GM19023 (cell line): ENCODE measurements at regions not wholly inside any gene's neighbourhood (a gene's known extent, or its start where the extent isn't known, plus 50 kb on each side); places are given as distances from the start of the nearest gene placed in this dataset.
"Not testable (repeated sequence)": the region's sequence is repeated elsewhere in the genome, so short reads cannot be mapped to it uniquely, and the experiment has no call there.

Experiments used
- ATAC-seq: cut with Tn5 transposase; IDR thresholded peaks from one replicate; pipeline ENCODE4 v1.9.1; 2021; ENCODE audit warnings: mild to moderate bottlenecking, moderate library complexity; ENCODE audit not compliant: unreplicated experiment

DNA sequence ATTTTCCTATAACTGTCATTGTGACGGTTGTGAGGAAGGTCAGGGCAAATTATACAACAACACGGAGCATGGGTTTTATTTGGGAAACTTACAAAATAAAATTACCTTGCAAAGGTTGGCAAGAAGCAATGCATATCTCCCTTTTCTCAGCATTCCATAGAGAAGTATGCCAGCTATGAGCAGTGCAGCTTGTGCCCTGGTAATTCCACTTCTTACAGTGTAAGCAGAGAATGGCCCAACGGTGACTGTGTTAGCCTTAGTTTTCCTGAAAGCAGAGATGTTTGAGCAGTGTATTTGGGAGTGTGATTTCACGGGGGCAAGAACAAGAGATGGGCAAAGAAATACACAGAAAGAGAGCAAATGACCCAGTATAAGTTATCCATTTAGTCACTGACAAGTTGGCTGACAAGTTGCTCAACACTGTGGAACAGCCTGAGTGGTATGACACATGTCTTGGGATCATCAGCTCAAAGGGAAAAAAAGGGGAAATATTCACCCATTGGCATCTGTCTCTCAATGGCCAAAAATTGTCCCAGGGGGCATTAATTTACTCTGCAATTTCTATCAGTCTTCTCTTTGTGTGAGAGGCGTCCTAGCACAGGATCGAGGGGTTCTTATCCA is 210.9 kb upstream of the NRIP1 start:
- no peak for ATAC-seq

DNA sequence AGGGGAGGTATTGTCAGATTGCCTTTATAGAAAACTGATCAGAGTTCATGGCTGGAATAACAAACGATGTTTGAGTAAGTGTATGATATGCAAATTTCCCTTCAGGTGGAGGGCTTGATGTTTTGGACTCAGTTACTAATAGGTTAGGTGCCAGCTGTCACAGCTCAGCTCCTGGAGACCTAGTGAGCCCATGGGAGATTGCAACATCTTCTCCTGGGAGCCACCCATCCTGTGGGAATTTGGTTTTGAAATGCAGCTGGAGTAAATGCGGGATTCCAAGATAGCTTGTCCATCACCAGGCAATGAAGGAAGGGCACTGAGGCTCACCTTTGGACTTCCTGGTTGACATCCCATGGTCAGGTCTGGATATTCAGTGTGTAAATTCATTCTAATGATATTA is 211.4 kb upstream of the NRIP1 start:
- ATAC-seq, result no peak

DNA sequence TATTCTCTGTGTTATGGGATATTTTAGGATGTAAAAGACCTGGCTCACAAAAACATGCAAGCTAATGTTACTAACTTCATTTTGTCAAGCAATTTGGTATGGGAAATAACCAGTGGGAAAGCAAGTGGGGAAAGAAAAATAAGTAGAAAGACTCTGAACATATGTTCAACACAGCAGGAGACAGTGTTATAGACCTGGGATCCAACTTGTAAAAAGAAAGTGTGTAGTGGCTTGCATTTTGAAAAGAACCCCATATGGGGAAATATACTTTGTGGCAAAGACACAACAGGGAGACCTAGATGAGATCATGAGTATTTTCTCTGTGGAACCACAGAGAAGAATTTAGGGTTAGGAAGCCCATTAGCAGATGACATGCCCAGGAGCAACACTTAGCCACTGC is 212.7 kb upstream of the NRIP1 start:
- no peak for ATAC-seq

DNA sequence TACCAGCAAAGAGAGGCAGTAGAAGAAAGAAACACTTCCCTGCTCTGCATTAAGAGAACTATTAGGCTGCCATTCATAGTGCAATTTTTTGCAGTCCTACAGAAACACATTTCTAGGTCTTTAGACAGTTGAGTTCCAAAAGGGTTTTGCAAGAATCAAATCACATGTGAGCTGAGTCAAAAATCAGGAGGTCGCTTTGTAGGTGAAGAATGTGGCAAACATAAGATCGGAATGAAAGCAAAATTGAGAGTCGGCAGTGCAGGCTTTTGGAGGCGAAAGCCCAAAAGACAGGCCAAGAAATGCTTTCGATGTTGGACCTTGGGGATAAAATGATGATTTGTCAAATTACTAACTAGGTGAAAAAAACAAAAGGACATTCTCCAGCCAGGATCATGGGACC is 213.5 kb upstream of the NRIP1 start:
- ATAC-seq, result no peak

DNA sequence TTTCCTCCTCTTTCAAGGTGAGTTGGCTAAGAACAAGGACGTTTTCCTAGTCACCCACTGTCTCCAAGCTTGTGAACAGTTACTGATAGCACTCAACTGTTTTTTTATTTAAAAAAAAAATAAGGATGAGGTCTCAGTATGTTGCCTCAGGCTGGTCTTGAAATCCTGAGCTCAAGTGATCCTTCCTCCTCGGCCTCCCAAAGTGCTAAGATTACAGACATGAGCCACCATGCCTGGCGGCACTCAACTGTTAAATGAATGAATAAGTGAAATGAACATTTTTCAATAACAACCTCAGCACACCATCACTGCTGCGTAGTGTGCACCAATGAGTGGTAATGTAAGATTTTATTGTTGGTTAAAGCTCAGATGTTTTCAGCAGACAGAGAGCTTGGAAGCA is 214.1 kb upstream of the NRIP1 start:
- ATAC-seq, result no peak

DNA sequence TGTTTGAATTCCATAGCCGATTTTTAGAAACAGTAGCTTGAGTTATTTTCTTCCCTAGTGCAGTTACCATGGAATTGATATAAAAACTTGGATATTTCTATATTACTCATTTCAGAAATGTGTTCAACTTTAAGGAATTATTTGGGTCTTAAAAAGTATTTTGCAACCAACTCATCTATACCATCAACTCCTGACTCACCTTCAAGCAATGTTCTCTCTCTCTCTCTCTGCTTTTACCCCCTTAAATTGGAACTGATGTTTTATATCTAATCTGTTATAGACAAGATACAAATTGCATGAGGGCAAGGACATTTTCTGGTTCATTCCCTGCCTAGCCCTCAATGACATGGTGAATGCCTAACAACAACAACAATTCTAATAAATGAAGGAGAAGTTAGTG is 214.7 kb upstream of the NRIP1 start:
- ATAC-seq, result no peak

DNA sequence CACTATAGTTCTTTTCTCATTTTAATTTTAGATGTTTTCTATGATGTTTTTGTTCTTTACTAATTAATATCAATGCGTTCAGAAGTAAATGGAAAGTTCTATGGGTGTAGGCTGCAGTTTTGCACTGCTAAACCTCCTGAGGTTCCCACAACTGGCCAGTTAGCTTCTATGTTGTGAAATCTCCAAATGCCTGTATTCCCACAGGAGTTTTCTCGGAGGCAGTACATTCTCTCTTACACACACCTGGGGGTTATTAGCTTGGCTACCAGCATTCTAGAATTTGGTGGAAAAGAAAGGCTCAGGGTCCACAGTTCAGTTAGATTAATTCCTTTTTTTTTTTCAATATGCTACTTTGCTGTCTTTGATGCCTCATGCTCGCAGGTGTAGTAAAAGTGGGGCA is 216.9 kb upstream of the NRIP1 start:
- ATAC-seq, result no peak

DNA sequence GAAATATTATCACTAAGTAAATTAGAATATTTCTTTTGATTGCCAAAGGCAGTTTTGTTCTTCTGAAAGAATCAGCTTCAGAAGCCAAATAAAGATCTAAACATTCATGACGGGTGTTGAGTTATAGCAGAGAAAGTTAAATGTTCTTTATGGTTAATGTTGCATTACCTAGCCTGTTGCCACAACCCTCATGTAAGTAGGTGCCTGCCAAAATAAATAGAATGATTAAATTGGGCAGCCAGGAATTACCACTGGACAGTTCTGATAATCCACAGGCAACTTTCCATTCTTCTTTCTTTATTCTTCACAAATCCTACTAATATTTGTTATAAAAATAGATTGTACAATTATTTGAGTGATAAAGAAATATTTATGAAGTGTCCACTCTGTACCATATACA is 217.9 kb upstream of the NRIP1 start:
- no peak for ATAC-seq

DNA sequence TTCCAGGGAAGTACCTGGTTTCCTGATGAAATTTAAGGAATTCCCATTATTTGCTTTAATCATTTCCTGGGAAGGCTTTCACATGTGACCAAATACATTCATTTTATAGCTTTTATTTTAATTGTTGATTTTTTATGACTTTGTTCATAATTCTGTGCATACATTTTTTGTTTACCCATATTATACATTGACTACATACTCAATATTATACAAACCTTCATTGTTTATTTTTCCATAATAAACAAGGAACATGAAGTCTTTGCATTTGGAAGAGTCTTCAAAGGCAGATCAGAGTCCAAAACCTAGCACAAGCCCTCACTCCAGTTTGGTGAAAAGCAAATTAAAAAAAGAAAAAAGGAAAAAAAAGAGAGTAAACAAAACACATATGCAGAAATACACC is 218.3 kb upstream of the NRIP1 start:
- no peak for ATAC-seq

DNA sequence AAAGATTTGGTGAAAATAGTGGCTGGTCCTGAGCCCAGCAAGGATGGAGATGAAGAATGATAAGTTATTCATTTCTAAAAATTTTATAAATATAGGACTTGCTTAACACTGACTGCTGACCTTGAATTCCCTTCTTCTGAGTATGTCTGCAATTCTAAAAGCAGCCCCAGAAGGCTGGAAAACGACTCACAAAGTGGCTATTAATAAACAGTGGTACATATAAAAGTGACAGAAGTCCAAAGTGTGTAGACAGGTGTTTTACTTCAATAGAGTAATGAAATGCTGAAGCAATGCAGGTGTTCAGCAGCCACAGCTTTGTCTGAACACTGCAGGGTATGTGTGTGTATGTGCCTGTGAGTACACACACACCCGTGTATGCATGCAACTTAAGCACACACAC is 219.0 kb upstream of the NRIP1 start:
- no peak for ATAC-seq

DNA sequence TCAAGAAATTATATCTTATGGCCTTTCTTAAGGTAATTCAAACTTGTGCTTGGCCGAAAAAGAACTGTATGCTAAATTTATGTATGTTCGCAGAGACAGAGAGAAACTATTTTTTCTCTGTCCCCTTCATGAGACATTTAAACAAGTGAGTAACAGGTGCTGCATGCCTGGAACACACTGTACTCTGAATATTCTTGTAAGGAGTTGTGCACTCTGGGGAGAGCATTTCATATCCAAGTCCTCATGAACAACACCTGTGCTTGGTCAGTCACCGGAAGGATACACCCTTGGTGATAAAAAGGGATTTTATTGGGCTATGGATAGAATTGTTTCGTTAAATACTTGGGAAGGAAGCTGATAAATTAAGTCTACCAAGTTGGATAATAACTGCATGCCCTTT is 220.8 kb upstream of the NRIP1 start:
- ATAC-seq, result no peak

DNA sequence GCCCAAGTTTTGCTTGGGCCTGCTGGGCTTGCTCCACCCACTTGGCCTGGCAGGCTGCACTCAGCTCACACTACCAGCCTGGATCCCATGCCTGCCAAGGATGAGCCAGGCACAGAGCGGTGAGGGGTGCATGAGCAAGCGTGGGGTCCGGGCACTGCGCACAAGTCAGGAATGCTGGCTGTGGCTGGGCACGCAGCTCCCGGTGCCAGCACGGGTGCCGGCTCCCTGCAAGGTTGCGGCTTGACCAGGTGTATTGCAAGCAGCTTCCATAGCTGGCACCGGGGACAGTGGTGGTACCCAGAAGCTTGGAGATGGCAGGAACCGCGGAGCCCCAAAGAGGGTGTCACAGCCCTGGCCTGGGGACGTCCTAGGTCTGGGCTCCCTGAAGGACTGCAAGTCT is 224.4 kb upstream of the NRIP1 start:
- ATAC-seq, result no peak

DNA sequence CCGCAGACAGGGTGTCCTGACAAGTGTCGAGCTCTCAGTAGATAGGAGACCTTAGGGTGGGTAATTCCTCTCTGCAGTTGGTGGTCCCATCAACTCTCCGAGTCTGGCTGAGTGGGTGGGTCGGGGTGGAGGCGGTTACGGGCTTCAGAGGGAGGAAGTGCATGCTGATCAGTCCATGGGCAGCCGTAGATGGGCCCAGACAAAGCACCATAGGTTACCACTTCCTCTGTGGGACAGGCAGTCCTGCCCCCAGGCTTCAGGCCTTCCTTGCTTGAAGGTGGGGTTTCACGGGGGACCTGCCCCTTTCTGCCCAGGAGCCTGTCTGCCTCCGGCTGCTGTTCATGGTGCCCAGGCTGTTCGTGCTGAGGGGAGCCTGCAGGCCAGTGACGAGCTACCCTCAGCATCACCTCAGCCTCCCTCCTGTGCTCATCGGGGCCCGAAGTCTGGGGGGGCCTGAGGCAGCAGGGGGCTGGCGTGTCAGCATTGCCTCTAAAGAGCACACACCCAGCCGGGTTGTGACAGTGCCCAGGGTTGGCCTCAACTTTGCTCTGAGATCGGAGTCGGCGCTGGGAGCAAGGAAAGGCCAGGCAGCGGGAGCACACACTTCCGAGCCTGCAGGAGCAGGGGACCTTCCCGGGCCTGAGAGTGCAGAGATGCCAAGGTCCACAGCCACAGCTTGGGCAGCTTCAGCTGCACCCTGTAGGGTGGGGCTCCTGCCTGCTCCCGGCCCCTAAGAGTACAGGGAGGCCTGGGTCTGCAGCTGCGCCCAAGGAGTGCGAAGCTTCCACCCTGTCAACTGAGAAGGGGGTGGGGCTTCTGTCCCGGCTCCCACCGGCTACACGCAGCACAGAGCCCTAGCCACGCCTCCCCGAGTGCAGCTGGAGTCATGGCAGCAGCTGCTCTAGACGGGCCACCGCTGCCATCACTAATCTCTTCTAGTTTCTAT is 225.4 kb upstream of the NRIP1 start:
- ATAC-seq, result no peak

DNA sequence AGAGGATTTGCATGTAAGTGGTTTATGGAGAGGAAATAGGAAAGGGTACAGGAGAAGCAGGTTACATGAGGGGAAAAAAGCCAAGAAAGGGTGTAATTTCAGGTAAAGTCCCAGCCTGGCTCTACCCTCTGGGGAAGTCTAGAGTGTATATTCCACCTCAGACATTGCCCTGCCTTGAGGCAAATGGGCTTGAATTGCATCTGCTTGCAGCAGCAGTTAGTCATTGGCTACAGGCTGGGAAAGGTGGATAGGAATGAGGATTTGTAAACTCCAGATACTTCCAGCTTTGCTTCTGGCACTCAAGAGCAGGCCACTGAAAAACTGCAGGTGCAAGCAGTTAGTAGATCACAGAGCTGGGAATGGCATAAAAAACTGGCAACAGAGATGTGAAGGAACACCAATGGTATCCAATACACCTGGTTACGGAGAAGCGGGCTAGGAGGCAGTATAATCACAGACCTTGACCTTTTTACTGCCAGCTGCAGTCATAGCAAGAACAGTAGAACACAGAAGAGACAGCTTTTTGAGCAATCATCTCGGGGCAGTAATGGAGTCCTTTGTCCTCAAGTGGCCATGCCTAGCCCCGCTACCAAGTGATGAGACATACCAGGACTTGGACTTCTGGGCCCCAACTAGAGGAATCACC is 226.9 kb upstream of the NRIP1 start:
- no peak for ATAC-seq

DNA sequence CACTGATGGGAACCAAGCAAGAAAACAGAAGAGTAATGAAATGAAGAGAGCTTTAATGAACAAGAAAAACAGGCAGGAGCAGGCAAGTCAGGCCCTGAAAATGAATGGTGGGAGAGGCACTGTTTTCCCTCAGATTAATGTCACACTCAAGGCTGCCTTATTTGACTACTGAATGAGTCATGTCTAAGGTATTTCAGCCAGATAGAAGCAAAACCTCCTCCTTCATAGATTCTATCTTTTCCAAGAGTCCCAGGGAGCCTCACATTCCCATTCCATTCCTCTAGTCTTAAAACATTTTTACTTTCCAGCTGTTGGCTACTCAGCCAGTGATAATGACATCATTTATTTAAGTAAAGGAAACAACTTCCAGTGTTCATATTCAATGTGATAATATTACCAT is 228.4 kb upstream of the NRIP1 start:
- no peak for ATAC-seq

DNA sequence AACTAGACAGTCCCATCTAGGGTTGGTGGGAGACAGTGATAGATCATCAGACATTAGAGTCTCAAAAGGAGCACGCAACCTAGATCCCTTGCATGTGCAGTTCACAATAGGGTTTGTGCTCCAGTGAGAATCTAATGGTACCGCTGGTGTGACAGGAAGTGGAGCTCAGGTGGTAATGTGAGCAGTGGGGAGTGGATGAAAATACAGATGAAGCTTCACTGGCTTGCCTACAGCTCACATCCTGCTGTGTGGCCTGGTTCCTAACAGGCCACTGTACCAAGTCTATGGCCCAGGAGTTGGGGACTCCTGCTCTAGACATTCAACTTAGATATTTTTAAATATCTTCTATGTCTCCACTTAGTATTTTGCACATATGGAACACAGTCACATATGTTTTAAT is 231.1 kb upstream of the NRIP1 start:
- ATAC-seq, result no peak

DNA sequence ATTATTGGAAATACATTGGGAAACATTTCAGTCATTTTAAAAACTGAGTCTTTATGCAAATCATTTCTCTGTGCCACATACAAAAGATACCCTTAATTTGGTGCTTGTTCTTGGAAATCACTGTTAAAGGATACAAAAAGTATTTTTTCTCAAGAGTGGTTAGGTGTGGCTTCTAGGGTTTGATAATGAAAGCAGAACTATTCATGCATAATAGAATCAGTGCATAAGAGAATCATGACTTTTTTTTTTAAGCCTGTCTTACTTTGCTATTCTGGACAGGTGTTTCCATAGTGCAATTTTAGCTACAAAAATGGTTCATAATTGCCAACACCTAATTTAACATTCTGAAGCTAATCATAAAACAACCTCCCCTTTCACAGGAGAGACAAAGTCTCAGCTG is 233.0 kb upstream of the NRIP1 start:
- no peak for ATAC-seq

DNA sequence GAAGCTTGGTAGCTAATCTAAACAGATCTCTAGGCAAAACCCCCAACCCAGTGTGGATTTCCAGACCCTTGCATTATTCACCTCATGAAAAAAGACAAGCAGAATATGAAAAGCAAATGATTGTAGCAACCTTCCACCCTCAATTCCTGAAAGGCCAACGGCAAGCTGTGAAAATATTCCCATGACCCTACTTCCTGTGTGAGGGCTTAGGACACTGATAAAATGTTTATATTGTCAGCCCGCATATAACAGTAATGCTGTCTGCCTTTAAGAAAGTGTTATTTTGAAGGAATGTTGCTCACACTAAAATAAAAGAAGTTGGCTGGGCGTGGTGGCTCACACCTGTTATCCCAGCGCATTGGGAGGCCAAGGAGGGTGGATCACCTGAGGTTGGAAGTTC is 233.5 kb upstream of the NRIP1 start:
- no peak for ATAC-seq

DNA sequence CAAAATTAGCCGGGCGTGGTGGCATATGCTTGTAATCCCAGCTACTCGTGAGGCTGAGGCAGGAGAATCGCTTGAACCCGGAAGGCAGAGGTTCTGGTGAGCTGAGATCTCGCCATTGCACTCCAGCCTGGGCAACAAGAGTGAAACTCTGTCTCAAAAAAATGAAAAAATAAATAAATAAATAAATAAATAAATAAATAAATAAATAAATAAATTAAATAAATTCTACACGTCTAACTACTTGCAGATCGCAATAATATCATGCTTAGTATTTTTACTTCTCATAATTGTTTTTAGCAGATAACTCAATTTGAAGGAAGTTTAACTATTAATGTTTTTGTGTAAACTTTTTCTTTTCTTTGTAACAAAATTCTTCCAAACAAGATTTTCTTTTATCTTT is 234.0 kb upstream of the NRIP1 start:
- not testable (repeated sequence) for ATAC-seq

DNA sequence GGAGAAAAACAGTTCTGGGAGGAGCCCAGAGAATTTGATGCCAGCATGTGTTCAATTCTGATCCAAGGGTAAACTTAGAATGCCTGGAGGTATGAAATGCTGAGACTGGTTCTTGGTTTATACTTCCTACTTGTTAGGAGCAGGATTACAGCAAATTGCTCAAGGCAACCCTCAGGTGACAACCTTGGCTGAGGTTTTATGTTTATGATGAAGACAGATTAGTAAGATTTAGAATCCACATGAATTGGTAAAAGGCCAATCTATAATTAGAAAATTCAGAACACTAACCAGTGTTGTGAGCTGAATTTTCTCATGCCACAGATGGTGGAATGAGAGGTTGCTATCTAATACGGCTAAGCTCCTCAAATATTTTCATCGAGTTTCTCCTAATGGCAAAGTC is 235.3 kb upstream of the NRIP1 start:
- no peak for ATAC-seq

DNA sequence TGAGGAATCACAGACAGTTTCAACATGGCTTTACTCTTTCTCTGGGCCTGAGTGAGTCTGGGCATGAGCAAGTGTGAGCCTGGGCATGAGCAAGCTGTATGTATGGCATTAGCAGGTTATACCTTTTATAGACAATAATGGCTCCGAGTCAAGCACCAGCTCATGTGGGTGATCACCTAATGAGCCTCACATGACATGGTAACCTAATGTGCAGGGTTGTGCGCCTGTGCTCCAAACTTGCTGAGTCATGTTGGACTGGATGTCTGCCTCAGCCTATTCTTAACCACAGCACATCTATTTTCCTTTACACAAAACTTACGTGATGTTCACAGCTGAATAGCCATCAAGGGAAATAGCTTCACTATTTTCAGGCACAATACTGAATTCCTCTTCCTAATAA is 236.2 kb upstream of the NRIP1 start:
- ATAC-seq, result no peak

DNA sequence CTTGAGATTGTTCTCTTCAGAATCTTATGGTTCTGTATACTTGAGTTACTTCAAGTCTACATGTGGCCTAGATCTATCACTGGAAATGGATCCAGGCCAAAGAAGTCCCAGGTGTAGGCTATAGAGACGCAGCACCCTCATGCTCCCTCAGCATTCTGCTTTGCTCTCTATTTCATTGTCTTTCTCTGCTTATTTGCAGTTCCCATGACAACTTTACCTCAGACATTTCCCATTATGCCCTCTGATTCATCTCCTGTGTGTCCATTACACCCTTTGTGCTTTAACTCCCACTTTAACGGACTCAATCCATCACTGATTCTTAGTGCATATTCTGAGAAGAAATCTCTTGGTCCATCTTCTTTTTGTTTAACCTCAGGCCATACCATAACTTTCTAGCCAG is 236.9 kb upstream of the NRIP1 start:
- no peak for ATAC-seq
